ENCODE measurements at regions not wholly inside any gene's neighbourhood (a gene's known extent, or its start where the extent isn't known, plus 50 kb on each side); places are given as distances from the start of the nearest gene placed in this dataset.
"Not testable (repeated sequence)": the region's sequence is repeated elsewhere in the genome, so short reads cannot be mapped to it uniquely, and the experiment has no call there.

GRCh38 chr14:85336257-85336656 is 193.7 kb upstream of the FLRT2 start:
- H3K9me3 ChIP-seq (replicated peaks; ENCODE audit: low read length): no peaks in the 10 kb centered on the region
- no peak overlapping the region for H3K9ac ChIP-seq (ENCODE audit: low read depth, low read length)
- no peaks in the 10 kb centered on the region for H3K27me3 ChIP-seq (ENCODE audit: control insufficient read depth, insufficient read depth, low read length)
- no peaks in the 10 kb centered on the region for H3K36me3 ChIP-seq (ENCODE audit: insufficient read depth, low read length)
- H3K4me1 ChIP-seq (ENCODE audit: control insufficient read depth, insufficient read depth, low read length): no peaks in the 10 kb centered on the region
- no peak overlapping the region for H3K4me2 ChIP-seq (ENCODE audit: low read length)
- no peak overlapping the region for H3K4me3 ChIP-seq (ENCODE audit: low read length)

- H3K4me2 ChIP-seq (ENCODE audit: low read length): no peak overlapping the region
- H3K4me1 ChIP-seq (ENCODE audit: control insufficient read depth, insufficient read depth, low read length): no peaks in the 10 kb centered on the region
- H3K4me3 ChIP-seq (ENCODE audit: low read length): no peak overlapping the region
- H3K36me3 ChIP-seq (ENCODE audit: insufficient read depth, low read length): no peaks in the 10 kb centered on the region
- H3K9me3 ChIP-seq (replicated peaks; ENCODE audit: low read length): no peaks in the 10 kb centered on the region
- H3K27me3 ChIP-seq (ENCODE audit: control insufficient read depth, insufficient read depth, low read length): no peaks in the 10 kb centered on the region
- H3K9ac ChIP-seq (ENCODE audit: low read depth, low read length): no peak overlapping the region
These were observed 193.1 kb upstream of the FLRT2 start for GRCh38 chr14:85336817-85337216.

- Histone ChIP-seq H3K4me2 (ENCODE audit: low read length) (no peak overlapping the region), H3K4me3 (ENCODE audit: low read length) (no peak overlapping the region), H3K4me1 (ENCODE audit: control insufficient read depth, insufficient read depth, low read length) (no peaks in the 10 kb centered on the region), H3K9ac (ENCODE audit: low read depth, low read length) (no peak overlapping the region), H3K36me3 (ENCODE audit: insufficient read depth, low read length) (no peaks in the 10 kb centered on the region), H3K27me3 (ENCODE audit: control insufficient read depth, insufficient read depth, low read length) (no peaks in the 10 kb centered on the region), H3K9me3 (replicated peaks; ENCODE audit: low read length) (no peaks in the 10 kb centered on the region)
These were observed 191.0 kb upstream of the FLRT2 start for GRCh38 chr14:85338895-85339294.

GRCh38 chr14:85342858-85343607 is 186.9 kb upstream of the FLRT2 start:
- Histone ChIP-seq H3K9me3 (replicated peaks; ENCODE audit: low read length) (no peaks in the 10 kb centered on the region), H3K36me3 (ENCODE audit: insufficient read depth, low read length) (no peaks in the 10 kb centered on the region), H3K4me3 (ENCODE audit: low read length) (no peak overlapping the region), H3K4me2 (ENCODE audit: low read length) (no peak overlapping the region), H3K27me3 (ENCODE audit: control insufficient read depth, insufficient read depth, low read length) (no peaks in the 10 kb centered on the region), H3K4me1 (ENCODE audit: control insufficient read depth, insufficient read depth, low read length) (no peaks in the 10 kb centered on the region), H3K9ac (ENCODE audit: low read depth, low read length) (no peak overlapping the region)

GRCh38 chr14:85344171-85344570 is 185.8 kb upstream of the FLRT2 start:
- H3K4me3 ChIP-seq (ENCODE audit: low read length): no peak overlapping the region
- no peaks in the 10 kb centered on the region for H3K27me3 ChIP-seq (ENCODE audit: control insufficient read depth, insufficient read depth, low read length)
- no peak overlapping the region for H3K4me2 ChIP-seq (ENCODE audit: low read length)
- H3K9ac ChIP-seq (ENCODE audit: low read depth, low read length): no peak overlapping the region
- H3K36me3 ChIP-seq (ENCODE audit: insufficient read depth, low read length): no peaks in the 10 kb centered on the region
- H3K9me3 ChIP-seq (replicated peaks; ENCODE audit: low read length): no peaks in the 10 kb centered on the region
- H3K4me1 ChIP-seq (ENCODE audit: control insufficient read depth, insufficient read depth, low read length): no peaks in the 10 kb centered on the region

- H3K9me3 ChIP-seq (replicated peaks; ENCODE audit: low read length): no peaks in the 10 kb centered on the region
- H3K4me2 ChIP-seq (ENCODE audit: low read length): no peak overlapping the region
- H3K4me1 ChIP-seq (ENCODE audit: control insufficient read depth, insufficient read depth, low read length): no peaks in the 10 kb centered on the region
- H3K36me3 ChIP-seq (ENCODE audit: insufficient read depth, low read length): no peaks in the 10 kb centered on the region
- no peak overlapping the region for H3K9ac ChIP-seq (ENCODE audit: low read depth, low read length)
- H3K4me3 ChIP-seq (ENCODE audit: low read length): no peak overlapping the region
- H3K27me3 ChIP-seq (ENCODE audit: control insufficient read depth, insufficient read depth, low read length): no peaks in the 10 kb centered on the region
These were observed 184.9 kb upstream of the FLRT2 start for GRCh38 chr14:85344847-85345570.

- Histone ChIP-seq H3K36me3 (ENCODE audit: insufficient read depth, low read length) (no peaks in the 10 kb centered on the region), H3K4me1 (ENCODE audit: control insufficient read depth, insufficient read depth, low read length) (no peaks in the 10 kb centered on the region), H3K4me3 (ENCODE audit: low read length) (no peak overlapping the region), H3K27me3 (ENCODE audit: control insufficient read depth, insufficient read depth, low read length) (no peaks in the 10 kb centered on the region), H3K4me2 (ENCODE audit: low read length) (no peak overlapping the region), H3K9me3 (replicated peaks; ENCODE audit: low read length) (no peaks in the 10 kb centered on the region), H3K9ac (ENCODE audit: low read depth, low read length) (no peak overlapping the region)
These were observed 179.3 kb upstream of the FLRT2 start for GRCh38 chr14:85350667-85351066.

GRCh38 chr14:85352588-85352987 is 177.4 kb upstream of the FLRT2 start:
- H3K36me3 ChIP-seq (ENCODE audit: insufficient read depth, low read length); H3K4me1 ChIP-seq (ENCODE audit: control insufficient read depth, insufficient read depth, low read length); H3K27me3 ChIP-seq (ENCODE audit: control insufficient read depth, insufficient read depth, low read length); H3K9me3 ChIP-seq (replicated peaks; ENCODE audit: low read length); H3K9ac ChIP-seq (ENCODE audit: low read depth, low read length); H3K4me3 ChIP-seq (ENCODE audit: low read length); H3K4me2 ChIP-seq (ENCODE audit: low read length): not testable (repeated sequence)

GRCh38 chr14:85357120-85357519 is 172.8 kb upstream of the FLRT2 start:
- no peaks in the 10 kb centered on the region for H3K27me3 ChIP-seq (ENCODE audit: control insufficient read depth, insufficient read depth, low read length)
- H3K4me3 ChIP-seq (ENCODE audit: low read length): no peak overlapping the region
- H3K9ac ChIP-seq (ENCODE audit: low read depth, low read length): no peak overlapping the region
- H3K4me1 ChIP-seq (ENCODE audit: control insufficient read depth, insufficient read depth, low read length): no peaks in the 10 kb centered on the region
- no peaks in the 10 kb centered on the region for H3K36me3 ChIP-seq (ENCODE audit: insufficient read depth, low read length)
- H3K9me3 ChIP-seq (replicated peaks; ENCODE audit: low read length): no peaks in the 10 kb centered on the region
- H3K4me2 ChIP-seq (ENCODE audit: low read length): no peak overlapping the region

- Histone ChIP-seq H3K36me3 (ENCODE audit: insufficient read depth, low read length) (no peaks in the 10 kb centered on the region), H3K27me3 (ENCODE audit: control insufficient read depth, insufficient read depth, low read length) (no peaks in the 10 kb centered on the region), H3K4me3 (ENCODE audit: low read length) (no peak overlapping the region), H3K4me1 (ENCODE audit: control insufficient read depth, insufficient read depth, low read length) (no peaks in the 10 kb centered on the region), H3K4me2 (ENCODE audit: low read length) (no peak overlapping the region), H3K9me3 (replicated peaks; ENCODE audit: low read length) (no peaks in the 10 kb centered on the region), H3K9ac (ENCODE audit: low read depth, low read length) (no peak overlapping the region)
These were observed 171.7 kb upstream of the FLRT2 start for GRCh38 chr14:85358136-85358785.

- no peaks in the 10 kb centered on the region for H3K4me1 ChIP-seq (ENCODE audit: control insufficient read depth, insufficient read depth, low read length)
- no peak overlapping the region for H3K4me2 ChIP-seq (ENCODE audit: low read length)
- no peak overlapping the region for H3K9ac ChIP-seq (ENCODE audit: low read depth, low read length)
- H3K9me3 ChIP-seq (replicated peaks; ENCODE audit: low read length): no peaks in the 10 kb centered on the region
- H3K4me3 ChIP-seq (ENCODE audit: low read length): no peak overlapping the region
- no peaks in the 10 kb centered on the region for H3K36me3 ChIP-seq (ENCODE audit: insufficient read depth, low read length)
- H3K27me3 ChIP-seq (ENCODE audit: control insufficient read depth, insufficient read depth, low read length): no peaks in the 10 kb centered on the region
These were observed 170.4 kb upstream of the FLRT2 start for GRCh38 chr14:85359505-85359904.
